ENCODE measurements at regions not wholly inside any gene's neighbourhood (a gene's known extent, or its start where the extent isn't known, plus 50 kb on each side); places are given as distances from the start of the nearest gene placed in this dataset.

DNA sequence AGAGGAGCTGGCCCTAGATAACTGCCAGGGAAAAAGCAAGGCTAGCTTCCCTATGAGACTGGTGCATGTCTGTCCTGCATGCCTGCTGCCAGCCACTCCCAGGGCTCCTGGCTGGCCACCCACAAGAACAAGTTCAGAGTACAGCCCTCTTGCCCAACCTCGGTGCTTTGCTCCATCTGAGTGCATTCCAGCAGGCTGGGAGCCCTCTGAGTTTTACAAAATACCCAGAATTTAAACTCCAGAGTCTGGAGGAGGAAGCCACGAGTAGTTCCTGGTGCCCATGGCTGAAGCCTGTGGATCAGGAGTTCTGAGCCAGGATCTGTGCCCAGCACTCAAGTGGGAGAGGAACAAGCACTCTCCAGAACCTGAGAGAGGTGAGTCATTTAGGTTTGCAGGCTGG lies 111.6 kb downstream of the MAGEE2 start:
- Histone ChIP-seq H3K27me3 (ENCODE audit: control insufficient read depth, insufficient read depth, low read length) (no peaks in the 10 kb centered on the region), H3K4me3 (ENCODE audit: low read depth, low read length) (no peak overlapping the region), H3K36me3 (ENCODE audit: control insufficient read depth, insufficient read depth, low read length) (no peaks in the 10 kb centered on the region)
- no peak for DNase-seq (ENCODE audit: low read depth)
- TF ChIP-seq, protein P1, sequence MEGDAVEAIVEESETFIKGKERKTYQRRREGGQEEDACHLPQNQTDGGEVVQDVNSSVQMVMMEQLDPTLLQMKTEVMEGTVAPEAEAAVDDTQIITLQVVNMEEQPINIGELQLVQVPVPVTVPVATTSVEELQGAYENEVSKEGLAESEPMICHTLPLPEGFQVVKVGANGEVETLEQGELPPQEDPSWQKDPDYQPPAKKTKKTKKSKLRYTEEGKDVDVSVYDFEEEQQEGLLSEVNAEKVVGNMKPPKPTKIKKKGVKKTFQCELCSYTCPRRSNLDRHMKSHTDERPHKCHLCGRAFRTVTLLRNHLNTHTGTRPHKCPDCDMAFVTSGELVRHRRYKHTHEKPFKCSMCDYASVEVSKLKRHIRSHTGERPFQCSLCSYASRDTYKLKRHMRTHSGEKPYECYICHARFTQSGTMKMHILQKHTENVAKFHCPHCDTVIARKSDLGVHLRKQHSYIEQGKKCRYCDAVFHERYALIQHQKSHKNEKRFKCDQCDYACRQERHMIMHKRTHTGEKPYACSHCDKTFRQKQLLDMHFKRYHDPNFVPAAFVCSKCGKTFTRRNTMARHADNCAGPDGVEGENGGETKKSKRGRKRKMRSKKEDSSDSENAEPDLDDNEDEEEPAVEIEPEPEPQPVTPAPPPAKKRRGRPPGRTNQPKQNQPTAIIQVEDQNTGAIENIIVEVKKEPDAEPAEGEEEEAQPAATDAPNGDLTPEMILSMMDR (IDR thresholded peaks at IDR 0.05; ENCODE audit: insufficient read depth, low read length, poor library complexity, severe bottlenecking): no peak

DNA sequence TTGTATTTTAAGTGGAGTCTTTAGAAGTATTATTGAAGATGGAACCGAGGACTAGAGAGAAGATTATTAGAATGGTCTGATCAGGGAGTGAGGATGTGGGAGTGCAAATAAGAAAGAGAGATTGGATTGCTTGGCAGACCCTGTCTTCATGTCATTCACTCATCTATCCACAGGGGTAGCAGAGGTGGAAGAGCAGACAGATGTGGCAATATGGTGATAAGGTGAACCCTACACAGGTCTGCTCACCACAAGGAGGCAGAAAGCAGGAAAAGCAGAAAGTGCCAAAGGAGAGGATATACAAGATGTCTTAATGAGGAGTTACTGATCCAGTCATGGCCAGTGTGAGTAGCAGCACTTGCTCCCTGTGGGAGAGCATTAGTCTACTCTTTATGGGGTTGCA lies 129.4 kb downstream of the MAGEE2 start:
- Histone ChIP-seq H3K36me3 (ENCODE audit: control insufficient read depth, insufficient read depth, low read length) (no peaks in the 10 kb centered on the region), H3K4me3 (ENCODE audit: low read depth, low read length) (no peak overlapping the region), H3K27me3 (ENCODE audit: control insufficient read depth, insufficient read depth, low read length) (no peaks in the 10 kb centered on the region)
- TF ChIP-seq, protein P1 (IDR thresholded peaks at IDR 0.05; ENCODE audit: insufficient read depth, low read length, poor library complexity, severe bottlenecking): no peak
- DNase-seq (ENCODE audit: low read depth): no peak

DNA sequence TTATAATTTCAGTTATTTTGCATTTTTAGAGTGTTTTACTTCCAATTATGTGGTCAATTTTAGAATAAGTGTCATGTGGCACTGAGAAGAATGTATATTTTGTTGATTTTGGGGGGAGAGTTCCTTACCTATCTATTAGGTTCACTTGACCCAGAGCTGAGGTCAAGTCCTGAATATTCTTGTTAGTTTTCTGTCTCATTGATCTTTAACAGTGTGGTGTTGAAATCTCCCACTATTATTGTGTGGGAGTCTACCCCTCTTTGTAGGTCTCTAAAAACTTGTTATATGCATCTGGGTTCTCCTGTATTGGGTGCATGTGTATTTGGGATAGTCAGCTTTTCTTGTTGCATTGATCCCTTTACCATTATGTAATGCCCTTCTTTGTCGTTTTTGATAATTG lies 127.0 kb upstream of the ZDHHC15 start:
- Histone ChIP-seq H3K27me3 (ENCODE audit: control insufficient read depth, insufficient read depth, low read length) (no peaks in the 10 kb centered on the region), H3K36me3 (ENCODE audit: control insufficient read depth, insufficient read depth, low read length) (no peaks in the 10 kb centered on the region), H3K4me3 (ENCODE audit: low read depth, low read length) (no peak overlapping the region)
- DNase-seq (ENCODE audit: low read depth): no peak
- TF ChIP-seq, protein P1 (IDR thresholded peaks at IDR 0.05; ENCODE audit: insufficient read depth, low read length, poor library complexity, severe bottlenecking): no peak

DNA sequence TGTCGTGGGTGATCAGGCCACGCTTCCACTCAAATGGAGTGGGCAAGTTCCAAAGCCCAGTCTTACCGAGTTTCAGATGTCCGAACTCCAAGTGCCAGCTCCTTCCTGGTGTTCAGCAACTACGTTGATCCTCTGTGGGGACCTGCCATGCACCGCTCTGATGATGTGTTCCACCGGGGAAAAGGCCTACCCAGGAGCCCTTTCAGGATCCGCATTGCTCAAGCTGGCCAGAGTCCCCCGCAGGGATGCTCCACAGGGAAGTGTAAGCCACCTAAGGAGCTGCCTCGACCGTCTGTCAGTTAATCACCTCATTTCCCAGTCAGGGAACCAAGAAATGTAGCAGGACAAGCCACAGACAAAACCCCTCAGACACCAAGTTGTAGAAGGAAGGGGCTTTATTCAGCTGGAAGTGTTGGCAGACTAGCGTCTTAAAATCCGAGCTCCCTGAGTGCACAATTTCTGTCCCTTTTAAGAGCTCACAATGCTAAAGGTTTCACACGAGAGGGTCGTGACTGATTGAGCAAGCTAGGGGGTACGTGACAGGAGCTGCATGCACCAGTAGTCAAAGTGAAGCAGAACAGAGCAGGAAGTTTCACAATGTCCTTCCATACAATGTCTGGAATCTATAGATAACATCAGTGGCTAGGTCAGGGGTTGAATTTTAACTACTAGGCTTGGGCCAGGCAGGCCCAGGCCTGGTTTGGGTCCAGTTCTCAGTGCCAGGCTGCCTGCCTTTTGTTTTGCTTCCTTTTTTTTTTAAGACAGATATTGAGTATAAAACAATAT lies 126.2 kb upstream of the ZDHHC15 start:
- DNase-seq (ENCODE audit: low read depth): no peak
- no peaks in the 10 kb centered on the region for H3K36me3 ChIP-seq (ENCODE audit: control insufficient read depth, insufficient read depth, low read length)
- TF ChIP-seq, protein P1 (IDR thresholded peaks at IDR 0.05; ENCODE audit: insufficient read depth, low read length, poor library complexity, severe bottlenecking): no peak
- H3K4me3 ChIP-seq (ENCODE audit: low read depth, low read length): no peak overlapping the region
- H3K27me3 ChIP-seq (ENCODE audit: control insufficient read depth, insufficient read depth, low read length): no peaks in the 10 kb centered on the region

DNA sequence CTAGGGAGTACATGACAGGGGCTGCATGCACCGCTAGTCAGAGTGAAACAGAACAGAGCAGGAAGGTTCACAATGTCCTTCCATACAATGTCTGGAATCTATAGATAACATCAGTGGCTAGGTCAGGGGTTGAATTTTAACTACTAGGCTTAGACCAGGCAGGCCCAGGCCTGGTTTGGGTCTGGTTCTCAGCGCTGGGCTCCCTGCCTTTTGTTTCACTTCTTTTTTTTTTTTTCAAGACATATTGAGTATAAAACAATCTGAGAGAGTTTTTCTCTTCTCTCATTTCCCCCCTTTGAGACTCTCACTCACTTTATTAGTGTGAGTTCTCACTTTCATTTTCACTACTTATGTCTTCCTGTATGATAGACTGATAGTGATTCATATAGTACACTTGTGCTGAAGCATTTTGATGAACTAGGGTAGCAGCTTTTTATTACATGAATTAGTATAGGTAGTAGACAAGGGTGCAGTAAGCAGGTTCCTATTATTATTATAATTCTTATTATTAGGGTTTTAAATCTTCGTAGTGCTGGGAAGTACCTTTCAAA lies 120.0 kb upstream of the ZDHHC15 start:
- no peaks in the 10 kb centered on the region for H3K27me3 ChIP-seq (ENCODE audit: control insufficient read depth, insufficient read depth, low read length)
- no peak for DNase-seq (ENCODE audit: low read depth)
- TF ChIP-seq, protein P1 (IDR thresholded peaks at IDR 0.05; ENCODE audit: insufficient read depth, low read length, poor library complexity, severe bottlenecking): no peak
- H3K36me3 ChIP-seq (ENCODE audit: control insufficient read depth, insufficient read depth, low read length): no peaks in the 10 kb centered on the region
- H3K4me3 ChIP-seq (ENCODE audit: low read depth, low read length): no peak overlapping the region

DNA sequence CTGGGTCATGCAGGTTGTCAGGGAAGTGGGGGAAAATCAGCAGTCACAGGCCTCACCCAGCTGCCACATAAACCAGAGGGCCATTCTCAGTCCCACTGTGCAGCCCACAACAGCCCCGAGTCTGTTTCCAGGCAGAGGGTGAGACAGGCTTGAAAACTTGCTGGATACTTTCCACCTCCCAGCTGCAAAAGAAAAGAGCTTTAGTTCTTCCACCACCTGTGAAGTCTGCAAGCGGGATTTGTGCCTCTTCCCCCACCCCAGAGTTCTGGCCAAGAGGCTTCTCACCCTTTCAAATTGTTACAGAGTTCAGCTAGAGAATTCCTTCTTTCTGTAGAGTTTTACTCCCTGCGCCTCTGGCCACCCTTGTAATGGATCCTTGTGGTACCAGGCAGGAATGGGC lies 115.5 kb upstream of the ZDHHC15 start:
- DNase-seq (ENCODE audit: low read depth): no peak
- H3K36me3 ChIP-seq (ENCODE audit: control insufficient read depth, insufficient read depth, low read length): no peaks in the 10 kb centered on the region
- TF ChIP-seq, protein P1 (IDR thresholded peaks at IDR 0.05; ENCODE audit: insufficient read depth, low read length, poor library complexity, severe bottlenecking): no peak
- H3K4me3 ChIP-seq (ENCODE audit: low read depth, low read length): no peak overlapping the region
- no peaks in the 10 kb centered on the region for H3K27me3 ChIP-seq (ENCODE audit: control insufficient read depth, insufficient read depth, low read length)
